ENCODE measurements at regions not wholly inside any gene's neighbourhood (a gene's known extent, or its start where the extent isn't known, plus 50 kb on each side); places are given as distances from the start of the nearest gene placed in this dataset.
"Not testable (repeated sequence)": the region's sequence is repeated elsewhere in the genome, so short reads cannot be mapped to it uniquely, and the experiment has no call there.

DNA sequence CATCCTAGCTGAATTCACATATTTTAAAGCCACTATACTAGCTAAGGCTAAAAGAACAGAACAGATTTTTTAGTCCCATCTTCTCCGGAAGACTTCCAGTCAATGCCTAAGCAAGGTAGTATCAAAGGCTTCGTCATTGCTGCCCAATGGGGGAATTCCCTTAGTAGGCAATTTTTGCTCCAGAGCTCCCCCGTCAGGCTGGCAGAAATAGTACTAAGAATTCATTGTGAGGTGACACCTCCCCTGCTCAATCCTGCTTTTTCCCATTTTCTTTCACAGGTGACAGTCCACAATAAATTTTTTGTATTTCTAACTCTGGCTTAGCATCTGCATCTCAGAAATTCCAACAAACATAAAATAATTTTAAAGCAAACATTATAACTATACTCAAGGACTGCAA lies 52.8 kb upstream of the SRSF6 start:
- DNase-seq (ENCODE audit: low read depth, low spot score) = peak; percentile 18

GRCh38 chr20:43400882-43401281 lies 56.8 kb upstream of the SRSF6 start:
- not testable (repeated sequence) for DNase-seq (ENCODE audit: low read depth, low spot score)

GRCh38 chr20:43398676-43399324 lies 58.9 kb upstream of the SRSF6 start:
- DNase-seq (ENCODE audit: low read depth, low spot score) = no peak

- DNase-seq (ENCODE audit: low read depth, low spot score) = no peak
These were observed 60.5 kb upstream of the SRSF6 start for GRCh38 chr20:43397147-43397546.

- DNase-seq (ENCODE audit: low read depth, low spot score) = no peak
These were observed 64.6 kb upstream of the SRSF6 start for GRCh38 chr20:43393052-43393451.

DNA sequence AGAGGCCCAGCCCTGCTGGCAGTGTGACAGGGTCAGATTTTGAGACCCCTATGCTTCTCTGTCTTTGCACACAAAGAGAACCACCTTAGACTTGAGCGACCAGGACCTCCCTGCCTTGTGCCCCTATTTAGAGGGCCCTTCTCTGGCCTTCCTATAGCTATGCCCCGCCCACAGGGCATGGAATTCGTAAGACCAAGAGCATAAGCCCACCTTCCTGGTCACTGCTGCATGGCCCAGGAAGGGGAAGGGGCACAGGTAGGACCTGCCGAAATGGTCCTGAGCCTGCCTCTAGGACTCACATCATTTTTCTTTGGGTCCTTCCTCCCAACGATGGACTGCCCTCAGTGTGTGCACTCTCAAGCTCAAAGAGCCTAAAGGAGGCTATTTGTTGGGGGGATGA lies 65.1 kb upstream of the SRSF6 start:
- no peak for DNase-seq (ENCODE audit: low read depth, low spot score)

GRCh38 chr20:43389839-43390626 lies 67.7 kb upstream of the SRSF6 start:
- DNase-seq (ENCODE audit: low read depth, low spot score) = peak; percentile 61

DNA sequence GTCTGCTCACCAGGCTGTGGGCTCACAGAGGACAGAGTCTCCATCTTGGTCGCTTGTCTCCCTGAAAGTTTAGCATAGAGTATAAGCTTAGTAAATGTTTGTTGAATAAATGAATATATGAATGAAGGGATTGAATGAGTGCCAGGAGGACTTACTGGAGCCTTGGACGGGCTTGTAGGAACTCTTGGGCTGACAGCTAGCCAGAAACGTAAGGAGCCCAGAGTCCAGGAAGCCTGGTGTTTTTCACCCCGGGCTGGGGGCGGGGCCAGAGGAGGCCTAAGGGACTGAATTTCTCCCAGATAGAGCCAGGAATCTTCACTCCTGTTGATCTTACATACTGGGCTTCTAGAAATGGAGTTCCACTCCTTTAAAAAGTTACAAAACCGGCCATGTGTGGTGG lies 68.5 kb upstream of the SRSF6 start:
- DNase-seq (ENCODE audit: low read depth, low spot score) = peak; percentile 75

DNA sequence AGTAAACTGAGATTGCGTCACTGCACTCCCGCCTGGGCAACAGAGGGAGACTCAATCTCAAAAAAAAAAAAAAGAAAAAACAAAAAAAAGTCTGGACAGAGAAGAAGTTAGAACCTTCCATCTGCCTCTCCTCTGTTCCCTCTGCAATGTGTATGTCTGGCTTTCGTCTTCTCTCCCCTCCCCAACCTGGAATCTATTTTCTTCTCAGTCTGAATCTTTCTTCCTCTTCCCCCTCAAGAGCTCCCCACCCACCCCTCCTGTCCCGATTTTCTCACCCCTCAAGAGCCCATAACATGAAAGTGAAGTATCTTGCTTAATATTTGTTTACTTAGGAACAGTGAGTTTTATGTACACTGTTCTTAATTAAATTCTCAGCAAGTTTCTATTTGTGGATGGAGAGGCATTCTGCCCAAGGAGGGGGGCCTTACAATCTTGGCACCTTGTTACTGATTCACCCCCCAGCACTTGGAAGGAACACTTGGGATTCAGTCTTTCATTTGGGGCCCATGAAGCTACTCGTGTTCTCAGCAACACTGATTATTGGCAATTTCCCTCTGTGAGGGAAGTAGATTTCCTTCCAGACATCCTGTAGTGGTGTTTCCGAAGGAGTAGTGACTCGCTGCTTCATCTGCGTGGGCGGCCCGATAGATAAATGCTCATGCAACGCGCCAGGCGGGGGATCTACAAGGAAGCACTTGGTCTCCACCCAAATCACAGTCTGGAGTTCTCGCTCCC lies 69.3 kb upstream of the SRSF6 start:
- no peak for DNase-seq (ENCODE audit: low read depth, low spot score)

DNA sequence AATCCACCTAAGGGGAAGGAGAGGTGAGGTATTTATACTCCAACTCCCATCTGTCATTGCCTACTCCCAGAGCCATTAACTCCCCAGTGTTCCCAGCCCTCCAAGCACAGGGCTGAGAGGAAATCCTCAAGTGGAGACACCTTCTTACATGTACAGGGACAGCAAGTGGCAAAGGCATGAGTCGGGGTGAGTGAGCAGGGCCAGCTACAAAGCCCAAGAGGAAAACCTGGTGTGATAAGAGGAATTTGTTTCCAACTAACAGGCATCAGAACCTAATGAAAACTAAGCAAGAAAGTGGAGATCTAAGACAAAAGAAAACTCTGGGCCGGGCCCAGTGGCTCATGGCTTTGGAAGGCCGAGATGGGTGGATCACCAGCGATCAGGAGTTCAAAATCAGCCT lies 70.0 kb upstream of the SRSF6 start:
- DNase-seq (ENCODE audit: low read depth, low spot score) = no peak

DNA sequence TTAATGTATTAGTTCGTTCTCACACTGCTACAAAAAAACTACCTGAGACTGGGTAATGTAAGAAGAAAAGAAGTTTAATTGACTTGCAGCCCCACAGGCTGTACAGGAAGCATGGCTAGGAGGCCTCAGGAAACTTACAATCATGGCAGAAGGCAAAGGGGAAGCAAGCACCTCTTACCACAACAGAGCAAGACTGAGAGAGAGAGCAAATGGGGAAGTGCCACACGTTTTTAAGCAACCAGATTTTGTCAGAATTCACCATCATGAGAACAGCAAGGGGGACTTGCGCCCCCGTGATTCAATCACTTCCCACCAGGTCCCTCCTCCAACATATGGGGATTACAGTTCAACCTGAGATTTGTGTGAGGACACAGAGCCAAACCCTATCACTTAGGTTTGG lies 70.8 kb upstream of the SRSF6 start:
- DNase-seq (ENCODE audit: low read depth, low spot score) = no peak

DNA sequence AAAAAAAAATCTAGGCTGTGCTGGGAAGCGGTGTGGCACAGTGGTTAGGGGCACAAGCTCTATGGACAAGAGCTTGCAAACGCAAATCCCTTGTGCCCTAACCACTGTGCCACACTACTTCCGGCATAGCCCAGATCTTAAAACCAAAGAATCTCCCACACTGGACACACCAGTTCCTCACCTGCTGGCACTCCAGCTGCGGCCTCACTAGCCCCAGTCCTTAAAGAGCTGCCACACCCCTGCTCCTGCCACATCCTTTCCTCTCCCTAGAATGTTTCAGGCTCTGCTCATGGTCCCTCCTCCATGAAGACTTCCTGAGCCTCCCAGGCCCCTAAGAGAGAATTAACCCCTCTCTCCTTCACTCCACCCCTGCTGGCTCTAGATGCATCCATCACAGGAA lies 71.8 kb upstream of the SRSF6 start:
- DNase-seq (ENCODE audit: low read depth, low spot score) = no peak

GRCh38 chr20:43384101-43384940 lies 73.4 kb upstream of the SRSF6 start:
- peak; percentile 54 for DNase-seq (ENCODE audit: low read depth, low spot score)

DNA sequence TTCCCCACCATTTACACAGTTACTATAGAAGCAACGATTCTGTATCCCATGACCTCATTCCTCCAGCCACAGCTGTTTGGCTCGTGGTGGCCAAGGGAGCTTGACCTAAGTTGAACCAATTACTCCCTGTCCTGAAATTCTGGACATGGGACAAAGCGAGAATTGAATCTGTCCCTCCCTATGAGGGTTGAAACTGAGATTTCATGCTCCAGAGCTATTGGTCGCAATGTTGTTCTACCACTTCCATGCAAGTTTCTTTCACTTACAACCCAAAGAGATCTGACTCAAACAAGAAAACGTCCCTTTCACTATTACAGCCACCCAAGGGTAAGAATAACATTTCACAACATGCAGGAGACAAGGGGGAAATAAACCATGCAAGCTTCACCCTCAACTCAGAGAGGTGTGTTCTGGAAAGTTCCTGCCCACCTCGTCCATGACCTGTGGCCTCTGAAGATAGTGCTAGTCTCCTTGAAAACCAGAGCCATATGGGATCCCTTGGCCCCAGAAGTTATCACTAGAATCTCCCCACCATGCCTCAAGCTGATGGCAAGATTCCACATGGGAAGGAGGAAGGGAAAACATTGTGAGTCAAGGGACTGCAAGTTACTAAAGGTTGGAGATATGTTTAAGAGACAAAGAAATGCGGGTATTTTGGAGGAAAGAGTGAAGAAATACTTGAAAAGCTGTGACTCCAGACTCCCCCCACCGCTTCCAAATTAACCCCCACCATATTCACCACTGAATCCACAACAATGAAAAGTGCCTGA lies 74.5 kb upstream of the SRSF6 start:
- DNase-seq (ENCODE audit: low read depth, low spot score) = peak; percentile 69

DNA sequence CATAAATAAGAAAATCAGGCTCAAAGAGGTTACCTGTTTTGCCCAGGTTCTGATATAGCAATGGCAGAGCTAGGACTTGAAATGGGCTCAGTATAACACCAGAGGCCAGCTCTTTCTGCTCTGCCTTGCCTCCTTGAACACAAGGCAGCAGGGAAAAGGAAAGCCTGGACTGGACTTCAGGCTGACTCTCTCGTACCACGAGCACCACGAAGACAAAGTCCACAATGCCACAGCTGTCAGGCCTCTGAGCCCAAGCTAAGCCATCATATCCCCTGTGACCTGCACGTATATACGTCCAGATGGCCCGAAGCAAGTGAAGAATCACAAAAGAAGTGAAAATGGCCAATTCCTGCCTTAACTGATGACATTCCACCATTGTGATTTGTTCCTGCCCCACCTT lies 75.6 kb upstream of the SRSF6 start:
- peak; percentile 54 for DNase-seq (ENCODE audit: low read depth, low spot score)

DNA sequence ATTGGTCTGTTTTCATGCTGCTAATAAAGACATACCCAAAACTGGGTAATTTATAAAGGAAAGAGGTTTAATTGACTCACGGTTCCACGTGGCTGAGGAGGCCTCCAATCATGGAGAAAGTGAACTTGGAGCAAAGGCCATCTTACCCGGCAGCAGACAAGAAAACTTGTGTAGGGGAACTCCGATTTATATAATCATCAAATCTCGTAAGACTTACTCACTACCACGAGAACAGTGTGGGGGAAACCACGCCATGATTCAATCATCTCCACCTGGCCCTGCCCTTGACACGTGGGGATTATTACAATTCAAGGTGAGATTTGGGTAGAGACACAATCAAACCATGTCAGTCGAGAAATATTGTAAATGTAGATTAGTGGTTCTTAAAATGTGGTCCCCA lies 76.2 kb upstream of the SRSF6 start:
- DNase-seq (ENCODE audit: low read depth, low spot score) = not testable (repeated sequence)

DNA sequence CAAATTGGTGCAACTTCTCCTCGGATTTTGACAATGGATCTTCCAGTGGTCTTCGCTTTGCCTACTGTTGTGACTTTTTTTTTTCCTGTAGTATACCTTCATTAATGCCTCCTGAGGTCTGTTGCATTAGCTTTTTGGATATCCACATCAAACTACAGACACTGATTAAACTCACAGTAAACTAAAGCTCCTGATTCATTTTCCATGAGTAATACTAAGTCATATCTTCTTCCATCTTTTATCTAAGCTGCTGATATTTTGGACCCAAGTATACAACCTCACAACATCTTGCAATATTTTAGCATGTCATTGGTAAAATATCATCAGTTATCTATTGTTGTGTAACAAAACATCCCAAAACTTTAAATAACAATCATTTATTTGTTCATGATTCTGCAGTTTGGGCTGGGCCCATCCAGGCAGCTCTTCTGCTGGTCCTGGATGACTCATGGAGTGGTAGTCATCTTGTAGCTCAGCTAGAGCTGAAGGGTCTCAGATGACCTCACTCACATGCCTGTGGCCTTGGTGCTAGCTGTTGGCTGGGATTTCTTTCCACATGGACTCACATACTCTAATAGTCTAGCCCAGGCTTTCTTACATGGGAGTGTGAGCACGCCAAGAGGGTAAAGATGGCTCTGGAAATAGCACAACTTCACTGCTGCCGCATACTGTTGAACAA lies 78.3 kb upstream of the SRSF6 start:
- no peak for DNase-seq (ENCODE audit: low read depth, low spot score)

DNA sequence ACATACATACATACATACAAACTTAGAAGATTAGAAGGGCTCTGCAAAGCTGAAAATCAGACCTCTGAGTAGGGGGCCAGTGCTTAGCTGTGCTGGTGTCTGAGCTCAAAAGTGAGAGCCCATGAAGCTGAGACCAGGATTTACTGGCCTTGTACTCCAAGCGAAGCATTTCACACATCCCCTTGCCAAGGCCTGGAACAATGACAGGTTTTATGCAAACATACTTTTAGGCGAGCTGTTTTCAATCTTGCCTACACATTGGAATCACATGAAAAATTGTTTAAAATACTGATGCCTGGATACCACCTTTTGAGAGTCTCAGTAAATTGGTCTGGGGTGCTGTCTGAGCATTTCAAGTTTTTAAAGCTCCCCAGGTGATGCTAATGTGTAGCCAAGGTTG lies 80.9 kb upstream of the SRSF6 start:
- DNase-seq (ENCODE audit: low read depth, low spot score) = no peak

- DNase-seq (ENCODE audit: low read depth, low spot score) = no peak
These were observed 82.1 kb upstream of the SRSF6 start for GRCh38 chr20:43375591-43375990.

DNA sequence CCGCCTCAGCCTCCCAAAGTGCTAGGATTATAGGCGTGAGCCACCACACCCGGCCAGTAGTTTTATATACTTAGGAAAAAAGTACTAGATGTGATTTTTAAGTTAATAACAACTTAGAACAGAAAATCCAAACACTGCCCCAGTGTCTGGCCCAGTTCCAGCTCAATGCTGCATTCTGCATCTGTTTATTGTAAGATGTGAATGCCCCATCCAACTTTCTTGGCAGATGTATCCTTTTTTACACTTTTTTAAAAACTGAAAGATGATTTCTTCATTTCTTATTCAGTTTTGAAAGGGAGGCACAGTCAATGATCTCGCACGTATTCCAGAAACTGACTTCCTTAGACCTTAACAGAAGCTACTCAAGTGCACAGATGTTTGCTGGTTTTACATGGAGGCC lies 85.6 kb upstream of the SRSF6 start:
- DNase-seq (ENCODE audit: low read depth, low spot score) = no peak
